GM21529 (cell line): ENCODE measurements at regions not wholly inside any gene's neighbourhood (a gene's known extent, or its start where the extent isn't known, plus 50 kb on each side); places are given as distances from the start of the nearest gene placed in this dataset.
"Not testable (repeated sequence)": the region's sequence is repeated elsewhere in the genome, so short reads cannot be mapped to it uniquely, and the experiment has no call there.

Experiments used
- ATAC-seq: cut with Tn5 transposase; IDR thresholded peaks from one replicate; pipeline ENCODE4 v1.9.1; 2021; ENCODE audit not compliant: unreplicated experiment

- ATAC-seq: no peak
Observed at GRCh38 chrX:39487969-39488330, 609.8 kb downstream of the BCOR start.

DNA sequence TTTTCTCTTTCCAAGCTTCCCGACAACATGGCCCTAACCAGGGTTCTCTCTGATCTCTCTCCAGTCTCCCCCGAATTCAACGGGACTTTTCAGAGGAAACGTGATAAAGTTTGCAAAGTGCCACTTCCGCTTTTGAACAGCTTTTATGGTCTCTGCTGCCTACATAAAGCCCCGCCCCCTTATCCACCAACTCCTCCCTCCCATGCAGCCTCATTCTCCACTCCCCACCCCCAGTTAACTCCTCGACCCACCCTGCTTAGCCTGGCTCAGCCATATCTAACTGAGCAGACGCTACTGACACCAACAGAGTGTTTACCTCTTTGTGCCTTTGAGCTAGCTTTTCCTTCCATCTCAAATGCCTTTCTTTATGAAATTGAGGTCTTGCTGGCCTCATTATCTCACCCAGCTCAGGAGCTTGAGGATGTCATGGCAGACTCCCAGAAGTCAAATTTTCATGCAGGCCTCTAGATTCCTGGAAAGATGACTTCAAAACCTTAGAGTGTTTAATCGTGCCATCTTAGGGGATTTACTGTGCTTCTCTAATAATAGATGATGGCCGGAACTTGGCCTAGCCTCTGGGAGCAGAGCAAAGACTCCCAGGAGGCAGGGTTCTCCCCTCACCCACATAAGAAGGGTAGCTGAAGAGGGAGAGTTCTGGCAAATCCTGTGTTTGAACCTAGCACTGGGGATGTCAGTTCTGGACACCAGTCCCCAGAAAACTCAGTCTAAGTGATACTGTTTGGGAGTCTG is 606.0 kb downstream of the BCOR start:
- peak; percentile 56 for ATAC-seq

DNA sequence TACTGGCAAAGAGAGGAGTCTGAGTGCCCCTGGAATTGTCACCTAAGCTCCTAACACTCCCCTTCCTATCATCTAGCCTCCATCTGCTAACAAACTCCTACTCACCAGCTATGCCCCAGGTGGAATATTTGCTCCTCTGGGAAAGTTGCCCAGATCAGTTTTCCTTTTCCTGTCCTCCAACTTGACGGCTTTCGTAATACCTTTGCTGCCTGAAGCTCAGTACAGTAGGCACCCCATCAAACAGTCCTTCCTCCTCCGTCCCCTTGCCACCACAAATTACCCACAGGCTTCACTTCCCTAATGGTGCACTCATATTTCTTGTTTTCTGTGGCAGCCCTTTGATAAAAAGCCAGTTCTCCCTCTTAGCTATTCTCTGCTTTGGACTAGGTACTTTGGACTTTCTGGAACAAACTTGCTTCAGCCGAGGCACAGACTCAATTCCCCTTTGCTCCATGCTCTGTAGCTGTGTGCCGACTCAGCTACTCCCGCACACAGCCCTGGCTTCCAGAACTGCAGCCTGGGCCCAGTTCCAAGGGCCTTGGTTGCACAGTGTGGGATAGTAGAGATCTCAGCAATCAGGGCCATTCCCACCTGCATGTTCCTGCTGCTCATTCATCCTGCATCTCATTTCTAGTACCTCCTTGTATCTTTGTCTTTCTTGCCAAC is 605.1 kb downstream of the BCOR start:
- ATAC-seq: peak; percentile 65

DNA sequence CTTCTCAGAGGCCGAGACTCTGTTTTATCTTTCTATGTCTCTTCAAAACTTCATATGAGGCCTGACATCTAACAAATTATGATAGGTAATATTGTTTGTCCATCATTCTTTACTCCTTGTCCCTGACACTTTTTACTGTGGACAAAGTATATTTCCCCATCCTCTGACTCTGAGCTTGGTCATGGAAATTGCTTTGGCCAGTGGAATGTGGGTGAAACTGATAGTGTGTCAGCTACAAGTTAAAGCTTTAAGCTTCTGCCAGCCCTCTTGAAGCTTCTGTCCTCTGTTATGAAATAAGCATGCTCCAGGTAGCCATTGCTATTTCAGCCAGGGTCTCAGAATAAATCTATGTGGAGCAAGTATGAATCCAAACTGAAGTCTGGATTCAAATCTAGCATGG is 604.6 kb downstream of the BCOR start:
- no peak for ATAC-seq

DNA sequence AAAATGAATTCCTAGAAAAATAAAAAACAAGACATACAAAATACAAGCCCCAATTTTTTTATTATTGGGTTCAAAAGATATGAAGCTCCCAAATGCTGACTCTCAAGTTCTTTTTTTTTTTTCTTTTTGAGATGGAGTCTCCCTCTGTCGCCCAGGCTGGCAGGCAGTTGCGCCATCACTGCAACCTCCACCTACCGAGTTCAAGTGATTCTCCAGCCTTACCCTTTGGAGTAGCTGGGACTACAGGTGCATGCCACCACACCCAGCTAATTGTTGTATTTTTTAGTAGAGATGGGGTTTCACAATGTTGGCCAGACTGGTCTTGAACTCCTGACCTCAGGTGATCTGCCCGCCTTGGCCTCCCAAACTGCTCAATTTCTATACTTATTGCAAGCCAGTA is 600.6 kb downstream of the BCOR start:
- ATAC-seq: not testable (repeated sequence)

DNA sequence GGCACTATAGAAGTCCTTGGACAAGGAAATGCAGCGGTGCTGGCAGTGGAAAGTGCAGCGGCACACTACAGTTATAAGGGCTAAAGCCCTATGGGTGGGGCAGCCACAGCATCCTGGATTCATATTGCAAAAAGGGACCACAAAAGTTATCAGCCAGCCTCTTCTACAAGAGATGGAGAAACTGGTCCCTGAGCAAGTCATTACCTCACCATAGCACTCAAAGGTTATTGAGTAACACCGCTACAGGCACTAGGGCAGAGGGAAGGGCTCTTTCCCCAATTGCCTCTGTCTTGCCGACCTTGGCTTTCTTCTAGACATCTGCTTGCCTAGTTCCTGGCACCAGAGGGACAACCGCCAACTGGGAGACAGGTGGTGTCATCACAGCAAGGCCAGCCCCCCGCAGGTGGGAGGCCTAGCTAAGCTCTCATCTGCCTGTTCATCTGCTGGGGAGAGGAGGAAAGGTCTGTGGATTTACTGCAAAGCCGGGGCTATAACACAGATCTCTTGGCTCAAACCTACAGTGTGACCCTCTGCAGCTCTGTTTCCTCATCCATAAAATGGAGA is 600.0 kb downstream of the BCOR start:
- ATAC-seq: no peak

GRCh38 chrX:39499996-39500395 is 597.8 kb downstream of the BCOR start:
- no peak for ATAC-seq

- ATAC-seq: no peak
Observed at GRCh38 chrX:39501822-39502221, 595.9 kb downstream of the BCOR start.

GRCh38 chrX:39502486-39502885 is 595.3 kb downstream of the BCOR start:
- no peak for ATAC-seq

GRCh38 chrX:39504227-39504626 is 593.5 kb downstream of the BCOR start:
- no peak for ATAC-seq

- ATAC-seq: no peak
Observed at GRCh38 chrX:39504850-39505259, 592.9 kb downstream of the BCOR start.

DNA sequence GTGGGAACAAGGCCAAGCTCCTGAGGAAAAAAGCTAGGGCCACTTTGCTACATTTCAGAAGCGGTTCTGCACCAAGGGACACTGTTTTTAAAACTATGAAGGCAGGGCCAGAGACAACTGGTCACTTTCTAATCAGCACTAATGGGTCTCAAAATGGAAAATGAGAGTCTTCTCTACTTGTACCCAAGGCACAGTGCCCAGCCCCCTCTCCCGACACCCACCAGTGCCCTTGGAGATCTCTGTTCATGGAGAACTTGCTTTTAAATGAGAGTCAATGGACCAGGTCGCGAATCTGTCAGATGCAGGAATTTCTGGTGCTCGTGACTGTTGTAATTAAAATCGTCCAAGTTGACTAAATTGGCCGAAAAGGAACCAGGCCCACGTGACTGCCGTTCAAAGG is 591.6 kb downstream of the BCOR start:
- no peak for ATAC-seq

DNA sequence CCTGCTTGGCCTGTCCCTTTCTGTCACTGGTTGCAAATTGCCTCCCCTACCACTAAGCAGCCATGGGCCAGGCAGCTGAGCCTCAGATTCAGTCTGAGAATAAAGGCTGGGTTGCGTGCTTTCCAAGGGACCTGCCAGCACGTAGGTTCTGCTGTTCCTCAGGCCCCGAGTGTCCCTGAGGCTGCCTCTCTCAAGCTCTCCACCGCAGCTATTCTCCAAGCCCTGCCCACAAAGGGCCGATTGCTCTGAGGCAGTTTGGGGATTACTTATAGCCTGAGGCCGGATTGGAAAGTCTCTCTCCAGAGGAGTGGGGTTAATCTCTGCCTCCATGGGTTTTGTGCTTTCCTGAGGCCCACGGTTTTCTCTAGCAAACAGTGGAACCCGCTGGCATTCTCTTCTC is 590.7 kb downstream of the BCOR start:
- no peak for ATAC-seq

DNA sequence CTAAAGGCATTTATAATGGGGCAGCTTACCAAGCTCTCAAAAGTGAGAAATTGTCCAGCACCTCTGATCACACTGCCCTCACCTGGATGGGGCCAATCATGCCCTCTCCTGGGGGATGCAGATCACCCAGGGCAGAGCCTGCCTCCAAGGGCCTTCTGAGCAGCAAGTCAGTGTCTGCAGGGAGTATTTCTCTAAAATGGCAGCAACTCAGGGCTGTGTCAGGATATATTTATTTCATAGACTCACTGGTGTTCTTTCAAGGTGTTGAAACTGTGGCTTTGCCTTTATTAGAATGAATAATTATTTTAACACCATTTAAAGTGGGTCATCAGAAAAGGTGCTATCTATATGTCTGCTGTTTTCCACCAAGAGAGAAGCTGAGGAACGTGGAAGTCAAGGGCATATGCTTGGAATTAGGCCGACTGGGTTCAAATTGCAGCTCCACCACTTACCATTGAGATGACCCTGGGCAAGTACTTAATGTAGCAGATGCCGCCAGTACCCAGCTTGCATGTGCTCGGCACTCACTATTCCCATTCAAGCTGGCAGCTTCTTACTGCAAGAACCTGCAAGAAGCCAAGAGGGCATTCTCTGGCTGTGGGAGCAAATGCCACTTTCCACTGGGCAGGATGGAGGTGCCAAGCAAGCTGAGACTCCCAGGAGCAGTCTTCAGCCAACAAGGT is 590.0 kb downstream of the BCOR start:
- ATAC-seq: no peak

DNA sequence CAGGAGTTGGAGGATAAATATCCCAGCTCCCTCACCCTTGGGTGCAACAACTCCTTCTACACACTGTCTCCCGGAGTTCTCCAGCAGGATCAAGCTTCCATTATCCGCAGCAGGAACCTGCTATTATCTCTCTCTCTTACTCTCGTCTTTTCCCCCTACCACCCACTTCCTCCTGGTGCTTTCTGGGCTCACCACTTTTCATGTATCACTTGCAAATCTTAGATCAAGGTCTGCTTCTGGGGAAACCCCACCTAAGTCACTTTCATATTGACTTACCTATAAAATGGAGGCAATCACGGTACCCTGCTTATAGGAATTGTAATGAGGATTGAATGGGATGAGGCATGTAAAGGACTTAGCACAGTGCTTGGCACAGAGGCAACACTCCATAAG is 589.5 kb downstream of the BCOR start:
- ATAC-seq: no peak

- no peak for ATAC-seq
Observed at GRCh38 chrX:39509157-39509556, 588.6 kb downstream of the BCOR start.

DNA sequence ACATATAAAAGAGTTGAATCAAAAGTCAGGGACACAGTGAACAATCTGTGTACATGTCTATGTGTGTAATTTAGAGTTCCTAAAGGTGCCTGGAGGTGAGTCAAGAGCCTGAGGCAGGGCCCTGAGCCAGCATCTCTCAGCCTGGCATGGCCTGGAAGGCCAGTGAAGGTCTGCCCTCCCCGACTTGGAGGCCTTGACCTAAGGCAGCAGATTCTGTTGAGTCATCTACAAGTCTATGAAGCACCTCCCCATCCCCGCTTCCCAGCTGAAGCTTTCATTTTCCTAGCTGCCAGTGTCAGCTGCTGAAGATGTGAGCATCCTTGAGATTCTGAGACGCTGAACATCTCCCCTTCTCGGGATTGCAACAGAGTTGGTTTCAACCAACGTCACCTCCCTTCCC is 583.9 kb downstream of the BCOR start:
- ATAC-seq: no peak

DNA sequence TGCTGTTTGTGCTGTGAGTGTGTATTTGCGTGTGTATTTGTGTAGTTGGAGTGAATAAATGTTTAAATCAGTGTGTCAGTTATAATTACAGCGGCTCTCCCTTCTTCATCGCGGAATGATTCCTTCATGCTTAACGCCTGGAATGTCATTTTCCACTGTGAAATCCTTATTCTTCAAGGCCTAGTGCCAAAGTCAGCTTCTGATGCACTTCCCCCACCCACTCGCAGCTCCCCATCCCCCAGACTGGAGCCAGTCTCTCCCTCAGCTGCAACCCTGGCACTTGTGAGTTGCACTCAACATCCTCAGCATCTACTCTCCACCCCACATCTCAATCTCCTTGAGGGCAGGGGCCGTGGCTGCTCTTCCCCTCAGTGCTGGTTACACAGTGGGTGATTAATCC is 583.0 kb downstream of the BCOR start:
- ATAC-seq: no peak

- no peak for ATAC-seq
Observed at GRCh38 chrX:39516427-39516841, 581.3 kb downstream of the BCOR start.

GRCh38 chrX:39518476-39519029 is 579.2 kb downstream of the BCOR start:
- no peak for ATAC-seq

DNA sequence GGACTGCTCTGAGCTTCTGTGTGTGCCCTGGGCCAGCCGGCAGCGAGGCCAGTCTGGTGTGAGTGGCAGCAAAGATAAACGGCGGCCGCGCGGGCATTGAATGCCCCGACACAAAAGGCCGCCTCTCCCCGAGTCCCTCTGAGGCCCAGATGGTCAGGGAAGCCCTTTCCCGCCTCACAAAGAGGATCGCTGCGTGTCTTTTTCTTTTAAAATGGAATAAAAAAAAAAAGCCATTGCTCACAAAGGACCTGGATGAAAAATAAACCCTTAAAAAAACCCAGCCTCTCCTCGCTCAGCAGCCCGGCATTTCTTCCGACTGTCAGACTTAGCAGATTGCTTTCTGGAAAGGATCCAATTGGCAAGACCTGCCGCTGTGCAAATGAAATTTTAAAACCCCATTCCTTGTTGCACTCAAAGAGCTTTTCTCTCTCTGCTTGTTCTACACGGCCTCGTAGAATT is 578.7 kb downstream of the BCOR start:
- no peak for ATAC-seq
